AG09309 (cell line): ENCODE measurements at regions not wholly inside any gene's neighbourhood (a gene's known extent, or its start where the extent isn't known, plus 50 kb on each side); places are given as distances from the start of the nearest gene placed in this dataset.

ENCODE experiments used
- DNase-seq: peaks from one replicate; pipeline ENCODE4 v3.0.0-alpha.2; 2010; ENCODE audit warnings: low read depth
- H3K4me3 ChIP-seq: 2 replicates; pipeline ENCODE4 v1.5.1; 2011; ENCODE audit warnings: mild to moderate bottlenecking, low read depth, low read length, moderate library complexity; ENCODE audit not compliant: control insufficient read depth
- CTCF ChIP-seq: IDR thresholded peaks from 2 replicates; pipeline ENCODE4 v1.5.1; 2011; ENCODE audit warnings: mild to moderate bottlenecking, low read depth, low read length, inconsistent platforms; ENCODE audit not compliant: insufficient read depth, control insufficient read depth; ENCODE audit errors: missing control alignments

- no peak for TF ChIP-seq CTCF
- H3K4me3 ChIP-seq: no peak overlapping the region
- no peak for DNase-seq
Measured at GRCh38 chrX:34576864-34577263, 80.2 kb downstream of the TMEM47 start.

GRCh38 chrX:34565981-34566380 lies 91.1 kb downstream of the TMEM47 start:
- H3K4me3 ChIP-seq: no peak overlapping the region
- no peak for DNase-seq
- TF ChIP-seq CTCF: no peak

- no peak overlapping the region for H3K4me3 ChIP-seq
- TF ChIP-seq CTCF: no peak
- no peak for DNase-seq
Measured at GRCh38 chrX:34563804-34564203, 93.3 kb downstream of the TMEM47 start.

- DNase-seq: no peak
- no peak overlapping the region for H3K4me3 ChIP-seq
- TF ChIP-seq CTCF: no peak
Measured at GRCh38 chrX:34563061-34563460, 94.0 kb downstream of the TMEM47 start.

- no peak overlapping the region for H3K4me3 ChIP-seq
- DNase-seq: no peak
- TF ChIP-seq CTCF: no peak
Measured at GRCh38 chrX:34562006-34562405, 95.1 kb downstream of the TMEM47 start.

- H3K4me3 ChIP-seq: no peak overlapping the region
- no peak for DNase-seq
- TF ChIP-seq CTCF: no peak
Measured at GRCh38 chrX:34560180-34560579, 96.9 kb downstream of the TMEM47 start.

- no peak for DNase-seq
- no peak for TF ChIP-seq CTCF
- no peak overlapping the region for H3K4me3 ChIP-seq
Measured at GRCh38 chrX:34559325-34559724, 97.8 kb downstream of the TMEM47 start.
